Astrocyte of the cerebellum (primary cell): ENCODE measurements at regions not wholly inside any gene's neighbourhood (a gene's known extent, or its start where the extent isn't known, plus 50 kb on each side); places are given as distances from the start of the nearest gene placed in this dataset.

Experiments used
- DNase-seq: peaks from one replicate; pipeline ENCODE4 v3.0.0-alpha.2; 2011; ENCODE audit warnings: low read depth
- H3K4me3 ChIP-seq: 2 replicates; pipeline ENCODE4 v1.5.1; 2011; ENCODE audit warnings: mild to moderate bottlenecking, low read depth, low read length, moderate library complexity
- in situ Hi-C: cut with HindIII; loops from 2 replicates; pipeline ENCODE4 v1.10.0; 2017; ENCODE audit warnings: low sequenced_read_pairs
- TF ChIP-seq, protein P1 (sequence below): IDR thresholded peaks from 2 replicates; pipeline ENCODE4 v1.5.1; 2012; ENCODE audit warnings: low read length, low read depth, moderate library complexity, mild to moderate bottlenecking; ENCODE audit errors: missing control alignments

DNA sequence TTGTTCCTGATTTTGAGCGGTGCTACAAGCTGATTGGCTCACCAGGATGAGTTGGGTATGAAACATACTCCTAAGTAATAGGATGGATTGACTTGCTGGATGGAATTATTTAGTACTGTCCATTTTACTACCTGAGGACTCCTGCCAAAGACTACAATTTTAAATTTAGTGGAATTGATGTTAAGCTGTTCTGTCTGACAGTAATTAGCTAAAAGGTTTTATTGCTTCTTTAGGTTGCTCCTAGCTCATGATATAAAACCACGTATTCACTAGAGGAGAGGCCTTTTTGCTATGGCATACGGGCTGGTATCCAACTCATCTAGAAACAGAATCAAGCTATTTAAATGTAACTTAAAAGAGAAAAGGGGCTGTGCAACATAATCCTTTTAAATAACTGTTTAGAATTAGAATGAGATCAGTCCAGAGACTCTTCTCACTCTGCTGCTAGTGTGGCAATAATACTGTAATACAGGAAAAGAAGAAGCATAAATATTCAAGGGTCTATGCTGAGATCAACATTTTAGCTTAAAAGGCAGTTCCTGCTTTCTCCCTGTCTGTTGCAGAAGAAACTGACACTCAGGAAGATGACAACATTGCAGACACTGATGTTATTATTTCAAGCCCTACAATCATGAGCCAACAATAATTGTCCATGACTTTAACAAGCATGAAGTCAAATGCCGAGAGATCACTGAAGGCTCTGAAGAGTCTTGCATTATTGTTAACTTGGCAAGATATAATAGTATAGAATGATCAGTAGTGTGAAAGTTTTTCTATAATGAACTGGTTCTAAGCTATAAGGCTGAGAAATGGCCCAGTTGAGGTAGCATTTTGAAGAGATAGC is 258.7 kb upstream of the ADGRL4 start:
- DNase-seq = no peak
- no peak overlapping the region for H3K4me3 ChIP-seq
- TF ChIP-seq, protein P1, sequence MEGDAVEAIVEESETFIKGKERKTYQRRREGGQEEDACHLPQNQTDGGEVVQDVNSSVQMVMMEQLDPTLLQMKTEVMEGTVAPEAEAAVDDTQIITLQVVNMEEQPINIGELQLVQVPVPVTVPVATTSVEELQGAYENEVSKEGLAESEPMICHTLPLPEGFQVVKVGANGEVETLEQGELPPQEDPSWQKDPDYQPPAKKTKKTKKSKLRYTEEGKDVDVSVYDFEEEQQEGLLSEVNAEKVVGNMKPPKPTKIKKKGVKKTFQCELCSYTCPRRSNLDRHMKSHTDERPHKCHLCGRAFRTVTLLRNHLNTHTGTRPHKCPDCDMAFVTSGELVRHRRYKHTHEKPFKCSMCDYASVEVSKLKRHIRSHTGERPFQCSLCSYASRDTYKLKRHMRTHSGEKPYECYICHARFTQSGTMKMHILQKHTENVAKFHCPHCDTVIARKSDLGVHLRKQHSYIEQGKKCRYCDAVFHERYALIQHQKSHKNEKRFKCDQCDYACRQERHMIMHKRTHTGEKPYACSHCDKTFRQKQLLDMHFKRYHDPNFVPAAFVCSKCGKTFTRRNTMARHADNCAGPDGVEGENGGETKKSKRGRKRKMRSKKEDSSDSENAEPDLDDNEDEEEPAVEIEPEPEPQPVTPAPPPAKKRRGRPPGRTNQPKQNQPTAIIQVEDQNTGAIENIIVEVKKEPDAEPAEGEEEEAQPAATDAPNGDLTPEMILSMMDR = no peak
- in situ Hi-C loops = no loop called here

DNA sequence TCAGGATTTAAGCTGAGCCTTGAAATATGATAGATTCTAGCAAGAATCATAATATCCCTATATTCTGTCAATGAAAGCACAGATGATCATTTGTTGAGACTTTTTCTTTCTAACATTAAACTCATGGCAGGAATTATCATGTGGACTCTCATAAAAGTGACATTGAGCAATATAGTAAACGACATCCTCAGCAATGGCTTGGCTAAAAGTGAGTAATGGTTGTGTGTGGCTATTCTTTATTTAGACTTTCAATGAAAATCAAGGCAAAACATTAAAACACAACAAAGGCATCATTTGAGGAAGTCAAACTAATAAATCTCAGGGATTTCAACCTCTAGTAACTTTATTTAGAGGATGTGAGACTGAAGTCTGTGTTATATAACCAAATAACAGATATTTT is 257.8 kb upstream of the ADGRL4 start:
- TF ChIP-seq, protein P1 = no peak
- in situ Hi-C loops = no loop called here
- DNase-seq = no peak
- no peak overlapping the region for H3K4me3 ChIP-seq

DNA sequence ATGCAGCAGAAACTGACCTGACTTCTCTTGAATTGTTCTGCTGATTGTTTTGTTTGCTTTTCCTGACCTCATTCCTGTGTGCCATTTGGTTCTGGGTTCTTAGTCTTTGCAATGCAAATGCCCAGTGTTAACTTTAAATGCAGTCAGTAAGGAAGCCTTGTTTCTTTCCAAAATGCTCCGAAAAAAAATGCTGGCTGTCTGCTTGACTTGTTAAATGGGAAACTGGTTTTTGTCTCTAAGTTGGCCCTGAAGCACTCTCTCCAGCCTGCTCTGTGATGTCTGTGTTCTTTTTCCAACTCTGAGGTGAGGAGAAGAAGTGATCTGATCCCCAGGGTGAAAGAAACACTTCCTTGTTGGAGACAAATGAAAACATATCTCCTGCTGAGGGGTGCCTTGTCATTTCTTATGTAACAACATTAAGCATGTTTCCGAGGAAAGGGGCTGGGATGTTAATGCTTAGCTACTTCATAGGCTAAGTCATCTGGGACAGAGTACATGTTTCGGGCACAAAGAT is 256.3 kb upstream of the ADGRL4 start:
- TF ChIP-seq, protein P1 = no peak
- no peak overlapping the region for H3K4me3 ChIP-seq
- in situ Hi-C loops = no loop called here
- no peak for DNase-seq

DNA sequence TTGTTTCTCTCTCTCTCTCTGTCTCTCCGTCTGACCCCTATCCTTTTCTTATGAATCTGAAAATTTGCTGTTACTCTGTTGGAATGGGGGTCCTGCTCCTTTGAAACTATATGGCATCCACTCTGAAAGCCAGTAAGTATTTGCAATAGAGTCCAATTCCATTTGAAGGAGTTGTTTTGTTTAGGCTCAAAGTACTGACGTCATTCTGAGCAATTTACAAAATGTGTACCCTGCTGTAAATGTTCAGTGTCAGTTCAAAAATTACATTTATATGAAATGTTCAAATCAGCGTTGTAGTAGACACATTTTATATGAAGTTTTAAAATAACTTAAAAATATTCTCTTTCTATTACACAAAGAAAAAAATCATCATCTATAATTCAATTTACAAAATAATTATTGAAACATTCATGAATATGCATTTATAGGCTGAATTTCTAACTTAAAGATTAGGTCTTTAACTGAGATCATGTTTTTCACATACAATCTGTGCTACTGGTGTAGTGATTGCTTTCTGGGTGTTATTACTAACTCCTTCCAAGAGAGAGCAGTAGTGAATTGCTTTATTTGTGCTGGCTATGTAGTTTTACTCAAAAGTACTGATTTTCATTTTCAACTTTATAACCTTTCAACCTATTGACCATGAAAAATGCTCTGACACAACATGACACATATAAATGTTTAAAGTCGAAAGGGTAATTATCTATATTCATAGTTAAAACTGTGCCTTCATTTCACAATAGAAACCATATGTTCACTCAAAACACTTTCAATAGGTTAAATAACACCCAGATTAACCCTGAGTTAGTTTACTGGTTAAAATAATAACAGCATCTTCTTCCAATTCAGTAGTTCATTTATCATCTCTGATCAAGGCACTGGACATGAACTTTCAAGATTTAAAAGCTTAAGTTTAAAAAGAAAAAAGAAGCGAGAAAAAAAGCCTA is 253.1 kb upstream of the ADGRL4 start:
- in situ Hi-C loops = no loop called here
- DNase-seq = peak; percentile 20
- TF ChIP-seq, protein P1 = peak; percentile 50
- no peak overlapping the region for H3K4me3 ChIP-seq

DNA sequence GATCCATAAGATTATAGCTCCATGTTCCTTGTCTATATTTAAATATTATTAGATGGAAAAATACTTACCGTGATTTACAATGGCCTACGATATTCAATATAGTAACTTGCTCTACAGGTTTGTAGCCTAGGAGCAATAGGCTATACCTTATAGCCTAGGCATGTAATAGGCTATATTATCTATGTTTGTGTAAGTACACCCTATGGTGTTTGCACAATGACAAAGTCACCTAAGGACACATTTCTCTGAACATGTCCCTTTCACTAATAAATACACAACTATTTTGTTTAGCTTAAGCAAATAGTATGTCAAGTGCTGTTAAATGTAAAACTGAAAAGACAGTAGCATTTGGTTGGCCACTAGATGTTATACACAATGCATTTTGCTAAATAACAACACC is 248.9 kb upstream of the ADGRL4 start:
- TF ChIP-seq, protein P1 = no peak
- no peak overlapping the region for H3K4me3 ChIP-seq
- no peak for DNase-seq
- in situ Hi-C loops = no loop called here

DNA sequence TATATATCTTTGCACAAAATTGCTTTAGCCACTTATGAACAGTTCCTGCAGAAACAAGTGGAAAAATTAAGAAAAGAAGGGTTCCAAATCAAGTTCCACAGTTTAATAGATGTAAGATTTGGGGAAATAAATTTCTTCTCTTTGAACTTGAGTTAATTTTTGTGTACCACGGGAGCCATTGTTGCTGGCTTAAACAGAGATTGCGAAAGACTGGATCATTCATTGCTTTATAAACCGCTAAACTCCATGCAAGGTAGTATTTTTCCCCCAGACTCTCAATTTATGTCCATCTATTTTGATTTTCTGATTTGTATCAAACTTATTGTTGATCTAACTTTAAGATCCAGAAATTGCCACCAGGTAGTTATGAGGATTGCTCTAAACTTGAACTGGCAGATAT is 246.1 kb upstream of the ADGRL4 start:
- in situ Hi-C loops = no loop called here
- no peak overlapping the region for H3K4me3 ChIP-seq
- DNase-seq = no peak
- TF ChIP-seq, protein P1 = no peak
